ENCODE measurements at regions not wholly inside any gene's neighbourhood (a gene's known extent, or its start where the extent isn't known, plus 50 kb on each side); places are given as distances from the start of the nearest gene placed in this dataset.

GRCh38 chr5:15385037-15385436 lies 114.9 kb upstream of the FBXL7 start:
- Histone ChIP-seq H3K9me3 (ENCODE audit: low read depth) (no peaks in the 10 kb centered on the region), H3K27ac (no peak overlapping the region)

GRCh38 chr5:15384581-15384980 lies 115.4 kb upstream of the FBXL7 start:
- no peaks in the 10 kb centered on the region for H3K4me1 ChIP-seq (ENCODE audit: low read depth)
- H3K27me3 ChIP-seq, result no peaks in the 10 kb centered on the region
- TF ChIP-seq CTCF (IDR thresholded peaks at IDR 0.05; ENCODE audit: low read depth, low read length), result no peak
- no peak for DNase-seq (ENCODE audit: low read depth in 1 of 2, low spot score in 1 of 2)
- H3K4me3 ChIP-seq, result no peak overlapping the region
- no peak overlapping the region for H3K27ac ChIP-seq
- H3K9me3 ChIP-seq (ENCODE audit: low read depth), result no peaks in the 10 kb centered on the region
- H3K36me3 ChIP-seq, result no peaks in the 10 kb centered on the region

More at GRCh38 chr5:15385037-15385436, 114.9 kb upstream of the FBXL7 start:
- TF ChIP-seq CTCF (IDR thresholded peaks at IDR 0.05; ENCODE audit: low read depth, low read length), result no peak
- no peaks in the 10 kb centered on the region for H3K27me3 ChIP-seq
- H3K36me3 ChIP-seq, result no peaks in the 10 kb centered on the region
- no peak overlapping the region for H3K4me3 ChIP-seq
- H3K4me1 ChIP-seq (ENCODE audit: low read depth), result no peaks in the 10 kb centered on the region
- DNase-seq (ENCODE audit: low read depth in 1 of 2, low spot score in 1 of 2), result no peak

GRCh38 chr5:15384176-15384575 lies 115.8 kb upstream of the FBXL7 start:
- no peaks in the 10 kb centered on the region for H3K27me3 ChIP-seq
- TF ChIP-seq CTCF (IDR thresholded peaks at IDR 0.05; ENCODE audit: low read depth, low read length), result no peak
- DNase-seq (ENCODE audit: low read depth in 1 of 2, low spot score in 1 of 2), result no peak
- no peaks in the 10 kb centered on the region for H3K36me3 ChIP-seq
- no peaks in the 10 kb centered on the region for H3K4me1 ChIP-seq (ENCODE audit: low read depth)
- H3K9me3 ChIP-seq (ENCODE audit: low read depth), result no peaks in the 10 kb centered on the region
- H3K27ac ChIP-seq, result no peak overlapping the region
- no peak overlapping the region for H3K4me3 ChIP-seq

GRCh38 chr5:15383469-15383868 lies 116.5 kb upstream of the FBXL7 start:
- Histone ChIP-seq H3K9me3 (ENCODE audit: low read depth) (no peaks in the 10 kb centered on the region), H3K27me3 (no peaks in the 10 kb centered on the region), H3K4me3 (no peak overlapping the region), H3K4me1 (ENCODE audit: low read depth) (no peaks in the 10 kb centered on the region), H3K36me3 (no peaks in the 10 kb centered on the region), H3K27ac (no peak overlapping the region)
- peak; percentile 49 for TF ChIP-seq CTCF (IDR thresholded peaks at IDR 0.05; ENCODE audit: low read depth, low read length)
- DNase-seq (ENCODE audit: low read depth in 1 of 2, low spot score in 1 of 2), result peak; percentile 13 to 25

- DNase-seq (ENCODE audit: low read depth in 1 of 2, low spot score in 1 of 2), result no peak
- H3K36me3 ChIP-seq, result no peaks in the 10 kb centered on the region
- no peaks in the 10 kb centered on the region for H3K27me3 ChIP-seq
- no peak for TF ChIP-seq CTCF (IDR thresholded peaks at IDR 0.05; ENCODE audit: low read depth, low read length)
- H3K4me3 ChIP-seq, result no peak overlapping the region
- no peaks in the 10 kb centered on the region for H3K9me3 ChIP-seq (ENCODE audit: low read depth)
- no peak overlapping the region for H3K27ac ChIP-seq
- no peaks in the 10 kb centered on the region for H3K4me1 ChIP-seq (ENCODE audit: low read depth)
Observed at GRCh38 chr5:15383021-15383420, 117.0 kb upstream of the FBXL7 start.
